Epithelial cell of esophagus (primary cell): ENCODE measurements at regions not wholly inside any gene's neighbourhood (a gene's known extent, or its start where the extent isn't known, plus 50 kb on each side); places are given as distances from the start of the nearest gene placed in this dataset.
A peak's percentile ranks its signal among the peaks of the same experiment; 100 is the strongest.
"Not testable (repeated sequence)": the region's sequence is repeated elsewhere in the genome, so short reads cannot be mapped to it uniquely, and the experiment has no call there.

ENCODE experiments used
- DNase-seq: peaks from one replicate; pipeline ENCODE4 v3.0.0; 2010; ENCODE audit warnings: low read depth
- H3K4me3 ChIP-seq: 2 replicates; pipeline ENCODE4 v1.5.1; 2011; ENCODE audit warnings: mild to moderate bottlenecking, low read length, control low read depth
- TF ChIP-seq, protein P1 (sequence below): IDR thresholded peaks from 2 replicates; pipeline ENCODE4 v1.5.1; 2011; ENCODE audit warnings: low read depth, mild to moderate bottlenecking, low read length, control low read depth, inconsistent platforms; ENCODE audit not compliant: insufficient read depth; ENCODE audit errors: missing control alignments

DNA sequence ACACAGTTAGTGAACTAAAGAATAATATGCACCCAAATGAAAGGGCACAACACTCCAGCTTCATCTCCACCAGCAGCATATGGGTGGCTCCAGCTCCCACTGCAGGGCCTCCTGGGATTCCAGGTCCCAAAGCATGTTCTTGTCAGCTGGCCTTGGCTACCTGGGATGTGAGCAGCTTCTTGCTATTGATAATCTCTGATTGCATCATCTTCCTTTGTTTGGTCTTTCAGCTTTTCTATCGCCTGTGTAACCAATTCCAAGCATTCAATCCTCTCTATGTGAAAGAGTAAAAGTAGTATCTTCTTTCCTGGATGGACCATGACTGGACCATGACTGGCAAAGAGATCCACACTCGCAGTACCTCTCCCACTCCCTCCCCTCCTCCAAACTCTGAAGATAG is 333.9 kb upstream of the GLI3 start:
- H3K4me3 ChIP-seq: no peak overlapping the region
- no peak for DNase-seq
- TF ChIP-seq, protein P1, sequence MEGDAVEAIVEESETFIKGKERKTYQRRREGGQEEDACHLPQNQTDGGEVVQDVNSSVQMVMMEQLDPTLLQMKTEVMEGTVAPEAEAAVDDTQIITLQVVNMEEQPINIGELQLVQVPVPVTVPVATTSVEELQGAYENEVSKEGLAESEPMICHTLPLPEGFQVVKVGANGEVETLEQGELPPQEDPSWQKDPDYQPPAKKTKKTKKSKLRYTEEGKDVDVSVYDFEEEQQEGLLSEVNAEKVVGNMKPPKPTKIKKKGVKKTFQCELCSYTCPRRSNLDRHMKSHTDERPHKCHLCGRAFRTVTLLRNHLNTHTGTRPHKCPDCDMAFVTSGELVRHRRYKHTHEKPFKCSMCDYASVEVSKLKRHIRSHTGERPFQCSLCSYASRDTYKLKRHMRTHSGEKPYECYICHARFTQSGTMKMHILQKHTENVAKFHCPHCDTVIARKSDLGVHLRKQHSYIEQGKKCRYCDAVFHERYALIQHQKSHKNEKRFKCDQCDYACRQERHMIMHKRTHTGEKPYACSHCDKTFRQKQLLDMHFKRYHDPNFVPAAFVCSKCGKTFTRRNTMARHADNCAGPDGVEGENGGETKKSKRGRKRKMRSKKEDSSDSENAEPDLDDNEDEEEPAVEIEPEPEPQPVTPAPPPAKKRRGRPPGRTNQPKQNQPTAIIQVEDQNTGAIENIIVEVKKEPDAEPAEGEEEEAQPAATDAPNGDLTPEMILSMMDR: no peak

DNA sequence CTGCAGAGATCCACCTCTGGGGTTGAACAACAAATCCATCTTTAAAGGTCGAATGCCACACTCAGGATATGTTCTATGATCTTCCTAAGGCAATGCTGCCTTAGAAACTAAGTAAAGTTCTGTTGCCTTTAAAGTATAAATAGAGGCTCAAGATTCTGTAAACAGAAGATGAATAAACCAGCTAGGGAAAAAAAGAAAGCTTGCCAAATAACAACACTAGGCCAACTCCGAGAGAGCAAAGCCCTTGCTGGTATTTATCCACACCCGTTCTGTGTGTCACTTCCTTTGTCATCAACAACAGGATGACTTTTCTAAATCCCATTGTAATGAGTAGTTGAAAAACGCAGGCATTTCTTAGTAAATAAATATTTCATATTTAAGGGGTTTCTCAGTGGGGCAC is 330.0 kb upstream of the GLI3 start:
- no peak overlapping the region for H3K4me3 ChIP-seq
- TF ChIP-seq, protein P1: no peak
- DNase-seq: peak; percentile 72

DNA sequence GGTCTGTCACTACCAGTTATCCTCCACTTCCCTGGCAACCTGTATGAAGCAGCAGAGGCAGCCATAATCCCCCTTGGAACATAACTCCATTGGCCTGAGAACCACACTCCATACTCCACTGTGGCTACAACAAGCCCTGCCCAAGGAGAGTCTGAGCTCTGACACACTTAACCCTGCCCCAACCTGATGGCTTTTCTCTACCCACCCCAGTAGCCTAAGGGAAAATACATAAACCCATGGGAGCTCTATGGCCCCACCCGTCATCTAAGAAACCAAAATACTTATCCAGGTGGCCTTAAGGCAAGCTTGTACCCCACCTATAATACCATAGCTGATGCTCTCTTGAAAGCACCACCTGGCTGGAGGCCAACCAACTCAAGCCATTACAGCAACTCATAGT is 324.8 kb upstream of the GLI3 start:
- H3K4me3 ChIP-seq: no peak overlapping the region
- DNase-seq: peak; percentile 26
- TF ChIP-seq, protein P1: no peak

DNA sequence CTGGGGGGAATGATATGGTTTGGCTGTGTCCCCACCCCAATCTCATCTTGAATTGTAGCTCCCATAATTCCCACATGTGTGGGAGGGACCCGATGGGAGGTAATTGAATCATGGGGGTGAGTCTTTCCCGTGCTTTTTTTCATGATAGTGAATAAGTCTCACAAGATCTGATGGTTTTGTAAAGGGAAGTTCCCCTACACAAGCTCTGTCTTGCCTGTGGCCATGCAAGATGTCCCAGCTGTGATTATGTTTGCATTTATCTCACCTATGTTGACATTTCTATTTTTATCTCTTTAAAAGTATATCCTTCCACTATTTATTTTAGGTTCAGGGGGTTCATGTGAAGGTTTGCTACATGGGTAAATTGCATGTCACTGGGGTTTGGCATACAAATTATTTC is 323.9 kb upstream of the GLI3 start:
- DNase-seq: peak; percentile 73
- H3K4me3 ChIP-seq: no peak overlapping the region
- TF ChIP-seq, protein P1: no peak

DNA sequence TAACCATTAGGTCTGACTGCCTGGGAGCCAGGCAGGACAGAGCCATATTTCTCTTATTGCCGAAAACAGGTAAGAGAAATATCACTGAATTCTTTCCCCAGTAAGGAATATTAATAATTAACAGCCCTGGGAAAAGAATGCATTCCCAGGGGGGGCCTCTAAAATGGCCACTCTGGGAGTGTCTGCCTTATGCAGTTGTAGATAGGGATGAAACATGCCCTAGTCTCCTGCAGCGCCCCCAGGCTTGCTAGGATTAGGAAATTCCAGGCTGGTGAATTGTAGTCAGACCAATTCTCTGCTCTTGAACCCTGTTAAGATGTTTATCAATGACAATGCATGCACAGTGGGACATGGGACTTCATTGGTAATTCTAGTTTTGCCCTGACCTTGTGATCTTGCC is 317.9 kb upstream of the GLI3 start:
- DNase-seq, H3K4me3 ChIP-seq: not testable (repeated sequence)

DNA sequence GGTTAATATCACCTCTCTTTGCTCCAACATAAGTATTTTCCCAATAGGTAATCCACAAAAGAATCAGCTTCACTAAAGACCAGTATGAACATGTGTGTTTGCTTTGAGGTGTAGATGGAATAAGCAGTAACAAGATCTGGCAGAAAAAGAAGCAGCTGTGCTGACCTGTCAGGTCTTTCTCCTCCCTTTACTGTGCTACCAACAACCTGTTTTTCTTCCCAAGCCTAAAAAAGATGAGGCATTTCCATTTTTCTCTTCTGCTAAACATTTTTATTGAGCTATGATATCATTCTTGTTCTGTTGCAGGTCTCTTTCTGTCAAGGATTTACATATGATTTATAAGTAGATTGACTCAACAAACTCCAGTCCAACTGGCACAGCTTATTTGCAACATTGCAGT is 315.2 kb upstream of the GLI3 start:
- TF ChIP-seq, protein P1: no peak
- H3K4me3 ChIP-seq: no peak overlapping the region
- peak; percentile 86 for DNase-seq

DNA sequence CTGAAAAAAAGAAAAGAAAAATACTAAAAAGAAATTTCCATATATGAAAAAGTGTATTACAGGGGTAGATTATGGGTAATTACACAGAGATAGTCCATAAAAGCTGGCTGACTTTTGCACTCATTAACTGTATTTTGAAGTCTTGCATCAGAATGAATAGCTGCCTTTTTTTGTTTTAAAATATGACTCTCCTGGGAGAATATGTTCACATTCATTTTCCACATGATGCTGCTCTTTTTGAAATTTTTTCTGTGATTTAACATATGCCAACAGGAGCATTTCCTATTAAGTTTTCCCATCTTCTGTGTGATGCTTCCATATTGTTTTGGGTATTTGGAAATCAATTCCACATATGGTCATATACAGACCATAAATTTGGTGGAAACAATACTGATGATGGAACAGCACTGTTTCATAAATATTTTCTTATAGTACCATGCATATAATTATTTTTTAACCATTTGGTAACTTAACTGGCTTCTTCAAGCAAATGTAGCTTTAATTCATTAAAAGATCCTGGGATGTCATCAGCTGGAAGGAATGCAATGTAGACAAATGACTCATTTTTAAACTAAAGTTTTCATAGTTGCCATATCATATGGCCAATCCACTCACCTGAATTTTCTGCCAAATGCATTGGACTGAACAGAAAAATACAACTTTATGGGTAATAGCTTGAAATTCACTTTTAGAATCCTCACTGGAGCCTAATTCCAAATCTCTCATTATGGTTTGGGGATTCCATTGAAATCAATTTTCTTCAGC is 313.9 kb upstream of the GLI3 start:
- DNase-seq: peak; percentile 63
- H3K4me3 ChIP-seq: no peak overlapping the region
- TF ChIP-seq, protein P1: no peak
